HL-60 (cell line): ENCODE measurements at regions not wholly inside any gene's neighbourhood (a gene's known extent, or its start where the extent isn't known, plus 50 kb on each side); places are given as distances from the start of the nearest gene placed in this dataset.

Source experiments
- CTCF ChIP-seq: IDR thresholded peaks from one replicate; pipeline ENCODE4 v1.5.1; 2011; ENCODE audit warnings: low read length, control low read depth, inconsistent platforms; ENCODE audit not compliant: insufficient read depth
- POLR2AphosphoS5 ChIP-seq: IDR thresholded peaks from 2 replicates; pipeline ENCODE4 v1.6.1; 2012; ENCODE audit warnings: low read depth

GRCh38 chr13:106163426-106163825 is 372.0 kb downstream of the EFNB2 start:
- TF ChIP-seq CTCF (no peak), POLR2AphosphoS5 (no peak)
